ENCODE measurements at regions not wholly inside any gene's neighbourhood (a gene's known extent, or its start where the extent isn't known, plus 50 kb on each side); places are given as distances from the start of the nearest gene placed in this dataset.

DNA sequence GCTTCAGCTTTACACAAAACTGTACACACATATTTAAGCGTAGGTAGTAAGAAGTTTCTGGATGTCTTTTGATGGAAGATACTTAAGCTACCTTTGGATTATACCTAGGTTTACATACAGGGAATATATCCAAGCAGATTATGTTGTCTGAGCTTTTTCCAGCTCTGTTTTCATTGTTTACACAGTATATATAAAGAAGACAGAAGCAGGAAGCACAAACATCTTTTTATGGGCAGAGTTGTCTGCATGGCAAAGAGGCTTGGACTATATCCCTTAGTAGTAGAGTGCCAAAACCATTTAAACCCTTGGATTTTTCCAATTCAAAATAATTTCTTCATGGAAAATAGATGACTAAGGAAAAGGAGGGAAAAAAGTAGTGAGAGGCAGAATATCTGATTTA, 329.4 kb upstream of the AGA start:
- no peak overlapping the region for H4K91ac ChIP-seq (ENCODE audit: insufficient read depth, low read depth, low read length)
- no peak overlapping the region for H3K4me2 ChIP-seq (ENCODE audit: low read depth, low read length)
- no peaks in the 10 kb centered on the region for H3K27me3 ChIP-seq (ENCODE audit: control insufficient read depth, insufficient read depth, low read length)
- intact Hi-C loops (cut with micrococcal nuclease), result no loop called here
- H4K20me1 ChIP-seq (ENCODE audit: insufficient read depth, low read length), result no peaks in the 10 kb centered on the region
- no peak overlapping the region for H3K18ac ChIP-seq (ENCODE audit: low read depth, low read length)
- H2AFZ ChIP-seq (replicated peaks; ENCODE audit: low read length, poor library complexity), result no peak overlapping the region
- dilution Hi-C loops (cut with HindIII; ENCODE audit: low sequenced_read_pairs, unreplicated experiment), result no loop called here
- no peak overlapping the region for H2AK5ac ChIP-seq (ENCODE audit: low read depth, low read length)
- WGBS, 2 experiments (ENCODE audit: extremely low coverage in 2 of 2, insufficient read length in 1 of 2), result no CpG with 5 or more reads among the region's 1 CpG
- ChIA-PET CTCF (no interaction called here), POLR2A (ENCODE audit: unreplicated experiment) (no interaction called here)
- H3K36me3 ChIP-seq (ENCODE audit: control insufficient read depth, insufficient read depth, low read length), result no peaks in the 10 kb centered on the region
- H3K27ac ChIP-seq (ENCODE audit: insufficient read depth, low read length), result no peak overlapping the region
- DNase-seq (no peak), ATAC-seq (ENCODE audit: low read depth) (no peak)
- no peak overlapping the region for H3K9ac ChIP-seq (ENCODE audit: low read depth, low read length)
- no peak for TF ChIP-seq NFE2L2 (IDR thresholded peaks at IDR 0.05; ENCODE audit: low read depth, low read length)
- no peak overlapping the region for H3K4me3 ChIP-seq (ENCODE audit: insufficient read depth, low read depth, low read length)
- H3K14ac ChIP-seq (replicated peaks; ENCODE audit: low read depth, low read length), result no peak overlapping the region
- no peak overlapping the region for H2BK120ac ChIP-seq (ENCODE audit: low read depth, low read length)
- no peak overlapping the region for H2AK9ac ChIP-seq (replicated peaks; ENCODE audit: low read depth, low read length, poor library complexity)
- no peak overlapping the region for H4K8ac ChIP-seq (ENCODE audit: low read depth in 2 of 2, low read length in 2 of 2)
- H3K4me1 ChIP-seq (ENCODE audit: control insufficient read depth, insufficient read depth, low read length), result no peaks in the 10 kb centered on the region
- in situ Hi-C loops (cut with MboI; ENCODE audit: low sequenced_read_pairs), result no loop called here
- no peak overlapping the region for H3K4ac ChIP-seq (ENCODE audit: low read depth, low read length)
- no peak overlapping the region for H2BK20ac ChIP-seq (ENCODE audit: low read depth, low read length)
- BruUV-seq (replicated peaks), result no TSS peak
- no peak overlapping the region for H2BK5ac ChIP-seq (ENCODE audit: low read depth, low read length, poor library complexity, severe bottlenecking)
- H2BK15ac ChIP-seq (ENCODE audit: low read depth, low read length), result no peak overlapping the region
- no peak overlapping the region for H4K5ac ChIP-seq (ENCODE audit: low read depth, low read length)
- H3K56ac ChIP-seq (ENCODE audit: extremely low read depth, insufficient read depth, low read length), result no peak overlapping the region
- no peaks in the 10 kb centered on the region for H3K9me1 ChIP-seq (ENCODE audit: insufficient read depth, low read length)
- no peaks in the 10 kb centered on the region for H3K9me3 ChIP-seq (ENCODE audit: control insufficient read depth, insufficient read depth, low read length)
- H3K23ac ChIP-seq (ENCODE audit: low read depth, low read length), result no peak overlapping the region
- no peaks in the 10 kb centered on the region for H3K79me1 ChIP-seq (ENCODE audit: low read depth in 1 of 2, low read length in 2 of 2)

All from IMR-90 (cell line).